ENCODE measurements at regions not wholly inside any gene's neighbourhood (a gene's known extent, or its start where the extent isn't known, plus 50 kb on each side); places are given as distances from the start of the nearest gene placed in this dataset.

DNA sequence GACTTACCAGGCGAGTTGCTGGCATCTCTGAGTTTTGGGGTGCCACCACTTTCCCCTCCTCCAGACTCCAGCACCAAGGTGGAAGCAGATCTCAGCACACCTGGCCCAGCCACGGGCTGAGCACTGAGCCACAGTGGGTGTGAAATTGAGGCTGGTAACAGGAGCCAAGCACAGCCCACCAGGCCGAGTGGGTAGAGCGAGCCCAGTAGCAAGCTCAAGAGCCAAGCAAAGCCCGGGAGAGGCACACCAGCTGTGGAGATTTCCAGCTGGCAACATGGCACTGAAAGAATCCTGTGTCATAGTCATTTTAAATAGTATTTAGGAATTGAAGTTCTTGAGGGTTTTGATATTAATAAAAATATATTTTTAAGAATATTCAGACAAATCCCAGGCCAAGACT, 596.2 kb upstream of the TMEM132C start:
- TF ChIP-seq, protein P1, sequence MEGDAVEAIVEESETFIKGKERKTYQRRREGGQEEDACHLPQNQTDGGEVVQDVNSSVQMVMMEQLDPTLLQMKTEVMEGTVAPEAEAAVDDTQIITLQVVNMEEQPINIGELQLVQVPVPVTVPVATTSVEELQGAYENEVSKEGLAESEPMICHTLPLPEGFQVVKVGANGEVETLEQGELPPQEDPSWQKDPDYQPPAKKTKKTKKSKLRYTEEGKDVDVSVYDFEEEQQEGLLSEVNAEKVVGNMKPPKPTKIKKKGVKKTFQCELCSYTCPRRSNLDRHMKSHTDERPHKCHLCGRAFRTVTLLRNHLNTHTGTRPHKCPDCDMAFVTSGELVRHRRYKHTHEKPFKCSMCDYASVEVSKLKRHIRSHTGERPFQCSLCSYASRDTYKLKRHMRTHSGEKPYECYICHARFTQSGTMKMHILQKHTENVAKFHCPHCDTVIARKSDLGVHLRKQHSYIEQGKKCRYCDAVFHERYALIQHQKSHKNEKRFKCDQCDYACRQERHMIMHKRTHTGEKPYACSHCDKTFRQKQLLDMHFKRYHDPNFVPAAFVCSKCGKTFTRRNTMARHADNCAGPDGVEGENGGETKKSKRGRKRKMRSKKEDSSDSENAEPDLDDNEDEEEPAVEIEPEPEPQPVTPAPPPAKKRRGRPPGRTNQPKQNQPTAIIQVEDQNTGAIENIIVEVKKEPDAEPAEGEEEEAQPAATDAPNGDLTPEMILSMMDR (IDR thresholded peaks at IDR 0.05): no peak
- TF ChIP-seq POLR2A (IDR thresholded peaks at IDR 0.05): no peak

All from adrenal gland (tissue), 5 donors.